ENCODE measurements at regions not wholly inside any gene's neighbourhood (a gene's known extent, or its start where the extent isn't known, plus 50 kb on each side); places are given as distances from the start of the nearest gene placed in this dataset.

DNA sequence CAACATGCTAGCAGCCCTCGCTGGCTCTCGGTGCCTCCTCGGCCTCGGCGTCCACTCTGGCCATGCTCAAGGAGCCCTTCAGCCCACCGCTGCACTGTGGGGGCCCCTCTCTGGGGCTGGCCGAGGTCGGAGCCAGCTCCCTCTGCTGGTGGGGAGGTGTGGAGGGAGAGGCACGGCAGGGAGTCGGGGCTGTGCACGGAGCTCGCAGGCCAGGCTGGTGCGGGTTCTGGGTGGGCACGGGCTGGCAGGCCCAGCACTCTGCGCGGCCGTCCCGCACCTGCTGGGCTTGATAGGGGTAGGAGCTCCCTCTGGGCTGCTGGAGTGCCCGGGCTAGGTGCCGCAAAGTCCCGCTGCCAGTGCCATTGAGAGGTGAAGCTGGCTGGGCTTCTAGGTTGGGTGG, 251.0 kb downstream of the SQOR start:
- no peaks in the 10 kb centered on the region for H3K36me3 ChIP-seq
- intact Hi-C loops (cut with DNase I), result no loop called here
- H3K27me3 ChIP-seq, result no peaks in the 10 kb centered on the region
- no peaks in the 10 kb centered on the region for H3K9me3 ChIP-seq
- DNase-seq, result no peak
- no peak overlapping the region for H3K4me3 ChIP-seq
- TF ChIP-seq POLR2A (IDR thresholded peaks at IDR 0.05), result no peak
- TF ChIP-seq CTCF (IDR thresholded peaks at IDR 0.05), result no peak
- WGBS, 2 donors, result 89 to 93% methylated on average over 5 of the region's 21 CpGs
- H3K4me1 ChIP-seq, result no peaks in the 10 kb centered on the region
- no peak overlapping the region for H3K27ac ChIP-seq

GRCh38 chr15:45891766-45892165, 256.9 kb downstream of the SQOR start:
- H3K36me3 ChIP-seq, result no peaks in the 10 kb centered on the region
- no peaks in the 10 kb centered on the region for H3K4me1 ChIP-seq
- TF ChIP-seq CTCF (IDR thresholded peaks at IDR 0.05), result no peak
- TF ChIP-seq POLR2A (IDR thresholded peaks at IDR 0.05), result no peak
- H3K4me3 ChIP-seq, result no peak overlapping the region
- no peak for DNase-seq
- intact Hi-C loops (cut with DNase I), result no loop called here
- no peaks in the 10 kb centered on the region for H3K27me3 ChIP-seq
- WGBS, 2 donors, result 36% methylated on average over 2 of the region's 2 CpGs
- H3K9me3 ChIP-seq, result no peaks in the 10 kb centered on the region
- H3K27ac ChIP-seq, result no peak overlapping the region

GRCh38 chr15:45892182-45892581, 257.4 kb downstream of the SQOR start:
- Histone ChIP-seq H3K9me3 (no peaks in the 10 kb centered on the region), H3K27me3 (no peaks in the 10 kb centered on the region), H3K4me1 (no peaks in the 10 kb centered on the region), H3K27ac (no peak overlapping the region), H3K4me3 (no peak overlapping the region), H3K36me3 (no peaks in the 10 kb centered on the region)
- TF ChIP-seq POLR2A (IDR thresholded peaks at IDR 0.05) (no peak), CTCF (IDR thresholded peaks at IDR 0.05) (no peak)
- intact Hi-C loops (cut with DNase I), result no loop called here
- DNase-seq, result no peak
- WGBS, 2 donors, result 58 to 64% methylated on average over 2 to 3 of the region's 3 CpGs

- DNase-seq, result no peak
- H3K4me3 ChIP-seq, result no peak overlapping the region
- H3K9me3 ChIP-seq, result no peaks in the 10 kb centered on the region
- TF ChIP-seq POLR2A (IDR thresholded peaks at IDR 0.05), result no peak
- no peak for TF ChIP-seq CTCF (IDR thresholded peaks at IDR 0.05)
- H3K36me3 ChIP-seq, result no peaks in the 10 kb centered on the region
- H3K27ac ChIP-seq, result no peak overlapping the region
- H3K4me1 ChIP-seq, result no peaks in the 10 kb centered on the region
- intact Hi-C loops (cut with DNase I), result no loop called here
- peaks cover 0 to 3% (median 0%) of the 10 kb centered on the region in 4 donors for H3K27me3 ChIP-seq
Measured at GRCh38 chr15:45903283-45903682, 268.5 kb downstream of the SQOR start.

- DNase-seq, result no peak
- Histone ChIP-seq H3K4me1 (no peaks in the 10 kb centered on the region), H3K36me3 (no peaks in the 10 kb centered on the region), H3K27ac (no peak overlapping the region), H3K27me3 (peaks cover 0 to 3% (median 0%) of the 10 kb centered on the region in 4 donors), H3K4me3 (no peak overlapping the region), H3K9me3 (no peaks in the 10 kb centered on the region)
- WGBS, 2 donors, result 85 to 93% methylated on average over 3 of the region's 3 CpGs
- intact Hi-C loops (cut with DNase I), result no loop called here
- no peak for TF ChIP-seq POLR2A (IDR thresholded peaks at IDR 0.05)
- TF ChIP-seq CTCF (IDR thresholded peaks at IDR 0.05), result no peak
Measured at GRCh38 chr15:45904019-45904418, 269.2 kb downstream of the SQOR start.

Measured in esophagus squamous epithelium (tissue), 5 donors.